ENCODE measurements at regions not wholly inside any gene's neighbourhood (a gene's known extent, or its start where the extent isn't known, plus 50 kb on each side); places are given as distances from the start of the nearest gene placed in this dataset.

GRCh38 chr5:141734501-141735229 is 52.6 kb upstream of the ARAP3 start:
- no peaks in the 10 kb centered on the region for H3K9me3 Mint-ChIP-seq
- H3K4me3 Mint-ChIP-seq (ENCODE audit: low read depth), result no peak overlapping the region
- H3K36me3 Mint-ChIP-seq (ENCODE audit: low read depth), result no peaks in the 10 kb centered on the region
- no peaks in the 10 kb centered on the region for H3K27me3 Mint-ChIP-seq (ENCODE audit: low read depth)
- DNase-seq (ENCODE audit: low spot score), result peak; percentile 15
- H3K4me1 Mint-ChIP-seq (ENCODE audit: low read depth), result no peaks in the 10 kb centered on the region
- H3K27ac Mint-ChIP-seq, result no peak overlapping the region
- intact Hi-C loops (cut with micrococcal nuclease), result no loop called here

GRCh38 chr5:141733198-141733597 is 51.2 kb upstream of the ARAP3 start:
- intact Hi-C loops (cut with micrococcal nuclease), result no loop called here
- Mint-ChIP-seq H3K36me3 (ENCODE audit: low read depth) (no peaks in the 10 kb centered on the region), H3K9me3 (no peaks in the 10 kb centered on the region), H3K4me3 (ENCODE audit: low read depth) (no peak overlapping the region), H3K27ac (no peak overlapping the region), H3K4me1 (ENCODE audit: low read depth) (no peaks in the 10 kb centered on the region), H3K27me3 (ENCODE audit: low read depth) (peaks cover 1% of the 10 kb centered on the region)
- no peak for DNase-seq (ENCODE audit: low spot score)

GRCh38 chr5:141732417-141732816 is 50.4 kb upstream of the ARAP3 start:
- DNase-seq (ENCODE audit: low spot score), result no peak
- H3K4me3 Mint-ChIP-seq (ENCODE audit: low read depth), result no peak overlapping the region
- no peaks in the 10 kb centered on the region for H3K4me1 Mint-ChIP-seq (ENCODE audit: low read depth)
- H3K36me3 Mint-ChIP-seq (ENCODE audit: low read depth), result no peaks in the 10 kb centered on the region
- H3K27me3 Mint-ChIP-seq (ENCODE audit: low read depth), result peaks cover 2% of the 10 kb centered on the region
- H3K9me3 Mint-ChIP-seq, result no peaks in the 10 kb centered on the region
- no peak overlapping the region for H3K27ac Mint-ChIP-seq
- intact Hi-C loops (cut with micrococcal nuclease), result no loop called here
